H1 (cell line): ENCODE measurements at regions not wholly inside any gene's neighbourhood (a gene's known extent, or its start where the extent isn't known, plus 50 kb on each side); places are given as distances from the start of the nearest gene placed in this dataset.

Experiments
- ASH2L ChIP-seq: fragments of 200-600, 300-600 bp; sonication (generic); IDR thresholded peaks from one replicate; pipeline ENCODE4 v1.7.1; 2017; ENCODE audit warnings: low read length
- BRCA1 ChIP-seq: IDR thresholded peaks from 2 replicates; pipeline ENCODE4 v1.6.1; 2012; ENCODE audit warnings: low read depth, low read length, improper control_type of control experiment
- CBX8 ChIP-seq: fragments of 300-800, 300-1000 bp; sonication (generic); IDR thresholded peaks from 2 replicates; pipeline ENCODE4 v1.7.1; 2016; ENCODE audit warnings: low read depth, low read length, borderline replicate concordance
- CREB1 ChIP-seq: IDR thresholded peaks from 2 replicates; pipeline ENCODE4 v1.6.1; 2012; ENCODE audit warnings: inconsistent platforms
- EGR1 ChIP-seq: IDR thresholded peaks from 2 replicates; pipeline ENCODE4 v1.6.1; 2011; ENCODE audit warnings: low read depth, low read length, borderline replicate concordance
- KDM4A ChIP-seq: IDR thresholded peaks from one replicate; pipeline ENCODE4 v1.7.1; 2012; ENCODE audit warnings: low read depth, mild to moderate bottlenecking, moderate library complexity, low read length, inconsistent platforms; ENCODE audit not compliant: severe bottlenecking
- RNF2 ChIP-seq: fragments of 200-900, 300-1000 bp; sonication (generic); IDR thresholded peaks from 2 replicates; pipeline ENCODE4 v1.7.1; 2016; ENCODE audit warnings: borderline replicate concordance, low read depth, mild to moderate bottlenecking, antibody characterized with exemption, low read length; ENCODE audit not compliant: poor library complexity, severe bottlenecking; ENCODE audit errors: missing control alignments
- SIN3A ChIP-seq, 2 experiments: IDR thresholded peaks in 1 of 2; conservative IDR thresholded peaks in 1 of 2; 2 replicates each; pipeline ENCODE4 v1.6.1; 2011 to 2012; ENCODE audit warnings: low read length in 2 of 2, improper control_type of control experiment in 1 of 2, low read depth in 1 of 2, mild to moderate bottlenecking in 1 of 2
- SIX5 ChIP-seq: IDR thresholded peaks from 2 replicates; pipeline ENCODE4 v1.6.1; 2011; ENCODE audit warnings: mild to moderate bottlenecking, low read depth, low read length
- SP2 ChIP-seq: IDR thresholded peaks from 2 replicates; pipeline ENCODE4 v1.6.1; 2012; ENCODE audit warnings: mild to moderate bottlenecking, low read length, inconsistent platforms
- SRF ChIP-seq: IDR thresholded peaks from 2 replicates; pipeline ENCODE4 v1.6.1; 2011; ENCODE audit warnings: mild to moderate bottlenecking, low read depth, low read length, moderate library complexity
- TBP ChIP-seq: IDR thresholded peaks from 2 replicates; pipeline ENCODE4 v1.6.1; 2011; ENCODE audit warnings: low read depth, low read length, improper control_type of control experiment
- USF2 ChIP-seq: IDR thresholded peaks from 2 replicates; pipeline ENCODE4 v1.6.1; 2011; ENCODE audit warnings: low read length, improper control_type of control experiment
- ZNF274 ChIP-seq: IDR thresholded peaks from 2 replicates; pipeline ENCODE4 v1.7.0; 2012; ENCODE audit warnings: low read length, borderline replicate concordance; ENCODE audit errors: extremely low read depth
- TF ChIP-seq, protein P1 (sequence below): IDR thresholded peaks from 2 replicates; pipeline ENCODE4 v1.6.1; 2012; ENCODE audit warnings: inconsistent platforms
- TF ChIP-seq, protein P2 (sequence below), 3 experiments: IDR thresholded peaks; 1 replicate in 2 of 3; 2 replicates in 1 of 3; pipeline versions ENCODE4 v1.5.1 to v1.6.1; 2011; ENCODE audit warnings: low read length in 3 of 3, mild to moderate bottlenecking in 3 of 3, inconsistent platforms in 2 of 3, low read depth in 1 of 3, moderate library complexity in 1 of 3; ENCODE audit not compliant: insufficient read depth in 1 of 3; ENCODE audit errors: control extremely low read depth in 1 of 3

- no peak for TF ChIP-seq RNF2
- no peak for TF ChIP-seq SP2
- TF ChIP-seq, protein P1, sequence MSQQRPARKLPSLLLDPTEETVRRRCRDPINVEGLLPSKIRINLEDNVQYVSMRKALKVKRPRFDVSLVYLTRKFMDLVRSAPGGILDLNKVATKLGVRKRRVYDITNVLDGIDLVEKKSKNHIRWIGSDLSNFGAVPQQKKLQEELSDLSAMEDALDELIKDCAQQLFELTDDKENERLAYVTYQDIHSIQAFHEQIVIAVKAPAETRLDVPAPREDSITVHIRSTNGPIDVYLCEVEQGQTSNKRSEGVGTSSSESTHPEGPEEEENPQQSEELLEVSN, result 0 out of 2 replicates have a peak, but pooled peaks have one; percentile 44
- no peak for TF ChIP-seq ZNF274
- TF ChIP-seq KDM4A, result peak; percentile 20
- TF ChIP-seq CBX8, result no peak
- peak; percentile 58; the same call in 1 of the 2 replicates for TF ChIP-seq EGR1
- TF ChIP-seq, protein P2, sequence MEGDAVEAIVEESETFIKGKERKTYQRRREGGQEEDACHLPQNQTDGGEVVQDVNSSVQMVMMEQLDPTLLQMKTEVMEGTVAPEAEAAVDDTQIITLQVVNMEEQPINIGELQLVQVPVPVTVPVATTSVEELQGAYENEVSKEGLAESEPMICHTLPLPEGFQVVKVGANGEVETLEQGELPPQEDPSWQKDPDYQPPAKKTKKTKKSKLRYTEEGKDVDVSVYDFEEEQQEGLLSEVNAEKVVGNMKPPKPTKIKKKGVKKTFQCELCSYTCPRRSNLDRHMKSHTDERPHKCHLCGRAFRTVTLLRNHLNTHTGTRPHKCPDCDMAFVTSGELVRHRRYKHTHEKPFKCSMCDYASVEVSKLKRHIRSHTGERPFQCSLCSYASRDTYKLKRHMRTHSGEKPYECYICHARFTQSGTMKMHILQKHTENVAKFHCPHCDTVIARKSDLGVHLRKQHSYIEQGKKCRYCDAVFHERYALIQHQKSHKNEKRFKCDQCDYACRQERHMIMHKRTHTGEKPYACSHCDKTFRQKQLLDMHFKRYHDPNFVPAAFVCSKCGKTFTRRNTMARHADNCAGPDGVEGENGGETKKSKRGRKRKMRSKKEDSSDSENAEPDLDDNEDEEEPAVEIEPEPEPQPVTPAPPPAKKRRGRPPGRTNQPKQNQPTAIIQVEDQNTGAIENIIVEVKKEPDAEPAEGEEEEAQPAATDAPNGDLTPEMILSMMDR (IDR thresholded peaks at IDR 0.05; ENCODE audit: control extremely low read depth in 1 of 3, insufficient read depth in 1 of 3, low read depth in 1 of 3, low read length in 3 of 3), result peak in 2 of 3 experiments; percentile 16 to 22; a peak in 3 of 4 replicates
- no peak for TF ChIP-seq BRCA1
- TF ChIP-seq SIX5, result no peak
- no peak for TF ChIP-seq SRF
- 0 out of 2 replicates have a peak, but pooled peaks have one; percentile 10 for TF ChIP-seq USF2
- peak; percentile 85 for TF ChIP-seq CREB1
- TF ChIP-seq TBP, result 0 out of 2 replicates have a peak, but pooled peaks have one; percentile 31
- TF ChIP-seq ASH2L, result peak; percentile 43
- peak in 1 of 2 experiments; percentile 71; a peak in 1 of 4 replicates for TF ChIP-seq SIN3A (conservative IDR thresholded peaks at IDR 0.05 in 1 of 2, IDR thresholded peaks at IDR 0.05 in 1 of 2; ENCODE audit: low read depth in 1 of 2, low read length in 2 of 2)
Observed at GRCh38 chr11:43557553-43558110, 122.9 kb upstream of the HSD17B12 start (continued).
